Keratinocyte (primary cell): ENCODE measurements at regions not wholly inside any gene's neighbourhood (a gene's known extent, or its start where the extent isn't known, plus 50 kb on each side); places are given as distances from the start of the nearest gene placed in this dataset.

Experiments
- CTCF ChIP-seq, 3 experiments: IDR thresholded peaks in 1 of 3; conservative IDR thresholded peaks in 1 of 3; optimal IDR thresholded peaks in 1 of 3; 2 replicates in 2 of 3; 3 replicates in 1 of 3; pipeline versions ENCODE3 to v1.5.1; 2011; ENCODE audit warnings: low read length in 3 of 3, mild to moderate bottlenecking in 3 of 3, moderate library complexity in 2 of 3, control low read depth in 1 of 3, inconsistent platforms in 1 of 3; ENCODE audit not compliant: insufficient read depth in 2 of 3; ENCODE audit errors: extremely low read depth in 1 of 3
- EZH2 ChIP-seq: IDR thresholded peaks from one replicate; pipeline ENCODE4 v1.6.1; 2012; ENCODE audit warnings: inconsistent platforms, mild to moderate bottlenecking, low read length, moderate library complexity

- no peak for TF ChIP-seq CTCF (optimal IDR thresholded peaks at IDR 0.05 in 1 of 3, IDR thresholded peaks at IDR 0.05 in 1 of 3, conservative IDR thresholded peaks at IDR 0.05 in 1 of 3; ENCODE audit: extremely low read depth in 1 of 3, insufficient read depth in 2 of 3, low read length in 3 of 3)
- no peak for TF ChIP-seq EZH2
Observed at GRCh38 chr6:80477591-80477990, 371.1 kb downstream of the BCKDHB start.
